ENCODE measurements at regions not wholly inside any gene's neighbourhood (a gene's known extent, or its start where the extent isn't known, plus 50 kb on each side); places are given as distances from the start of the nearest gene placed in this dataset.

GRCh38 chr2:17276220-17276619 is 242.0 kb downstream of the RAD51AP2 start:
- no peaks in the 10 kb centered on the region for H3K36me3 ChIP-seq
- H3K27ac ChIP-seq, result no peak overlapping the region
- H3K4me1 ChIP-seq, result no peaks in the 10 kb centered on the region
- no peaks in the 10 kb centered on the region for H3K27me3 ChIP-seq
- no peak for TF ChIP-seq CTCF (IDR thresholded peaks at IDR 0.05)
- H3K9me3 ChIP-seq, result peaks cover 0 to 5% of the 10 kb centered on the region in 2 donors
- no peak overlapping the region for H3K4me3 ChIP-seq
- no peak for DNase-seq (ENCODE audit: low spot score)

- DNase-seq (ENCODE audit: low spot score), result no peak
- no peaks in the 10 kb centered on the region for H3K27me3 ChIP-seq
- H3K4me1 ChIP-seq, result no peaks in the 10 kb centered on the region
- TF ChIP-seq CTCF (IDR thresholded peaks at IDR 0.05), result no peak
- no peak overlapping the region for H3K4me3 ChIP-seq
- H3K36me3 ChIP-seq, result no peaks in the 10 kb centered on the region
- peaks cover 0 to 5% of the 10 kb centered on the region in 2 donors for H3K9me3 ChIP-seq
- H3K27ac ChIP-seq, result no peak overlapping the region
Measured at GRCh38 chr2:17272652-17273525, 245.4 kb downstream of the RAD51AP2 start.

GRCh38 chr2:17272170-17272569 is 246.1 kb downstream of the RAD51AP2 start:
- Histone ChIP-seq H3K27me3 (no peaks in the 10 kb centered on the region), H3K9me3 (peaks cover 0 to 5% of the 10 kb centered on the region in 2 donors), H3K36me3 (no peaks in the 10 kb centered on the region), H3K4me3 (no peak overlapping the region), H3K4me1 (no peaks in the 10 kb centered on the region), H3K27ac (no peak overlapping the region)
- DNase-seq (ENCODE audit: low spot score), result no peak
- no peak for TF ChIP-seq CTCF (IDR thresholded peaks at IDR 0.05)

- Histone ChIP-seq H3K9me3 (peaks cover 0 to 5% of the 10 kb centered on the region in 2 donors), H3K36me3 (no peaks in the 10 kb centered on the region), H3K27ac (no peak overlapping the region), H3K27me3 (no peaks in the 10 kb centered on the region), H3K4me3 (no peak overlapping the region), H3K4me1 (no peaks in the 10 kb centered on the region)
- no peak for TF ChIP-seq CTCF (IDR thresholded peaks at IDR 0.05)
- no peak for DNase-seq (ENCODE audit: low spot score)
Measured at GRCh38 chr2:17271416-17271815, 246.8 kb downstream of the RAD51AP2 start.

- H3K4me3 ChIP-seq, result no peak overlapping the region
Measured at GRCh38 chr2:17270894-17271293, 247.3 kb downstream of the RAD51AP2 start.

More at GRCh38 chr2:17270894-17271293, 247.3 kb downstream of the RAD51AP2 start:
- Histone ChIP-seq H3K4me1 (no peaks in the 10 kb centered on the region), H3K27me3 (no peaks in the 10 kb centered on the region), H3K27ac (no peak overlapping the region), H3K9me3 (peaks cover 0 to 2% of the 10 kb centered on the region in 2 donors), H3K36me3 (no peaks in the 10 kb centered on the region)
- no peak for TF ChIP-seq CTCF (IDR thresholded peaks at IDR 0.05)
- DNase-seq (ENCODE audit: low spot score), result no peak

Measured in right atrium auricular region (tissue), 2 donors.